ENCODE measurements at regions not wholly inside any gene's neighbourhood (a gene's known extent, or its start where the extent isn't known, plus 50 kb on each side); places are given as distances from the start of the nearest gene placed in this dataset.
"Not testable (repeated sequence)": the region's sequence is repeated elsewhere in the genome, so short reads cannot be mapped to it uniquely, and the experiment has no call there.

DNA sequence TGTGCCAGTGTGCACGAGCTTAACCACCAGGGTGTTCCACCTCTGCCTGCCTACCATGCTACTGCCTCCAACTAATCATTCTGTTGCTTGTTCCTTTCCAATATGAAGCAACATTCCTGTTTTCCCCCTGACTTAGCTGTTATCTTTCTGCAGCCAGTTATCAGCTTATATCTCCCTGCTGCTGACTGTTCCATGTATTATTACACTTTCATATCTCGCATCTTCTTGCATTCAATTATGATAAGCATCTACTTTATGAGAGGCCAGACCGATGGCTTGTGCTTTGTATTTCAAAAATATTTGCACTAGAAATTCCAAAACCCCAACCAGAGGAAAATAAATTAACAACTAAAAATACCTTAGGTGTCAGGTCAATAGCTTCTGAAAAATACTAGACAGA is 394.0 kb upstream of the BRINP1 start:
- no peak for DNase-seq (ENCODE audit: low read depth)

- DNase-seq (ENCODE audit: low read depth): no peak
Observed at GRCh38 chr9:119761812-119762211, 392.6 kb upstream of the BRINP1 start.

- DNase-seq (ENCODE audit: low read depth): no peak
Observed at GRCh38 chr9:119758990-119759389, 389.8 kb upstream of the BRINP1 start.

GRCh38 chr9:119758241-119758640 is 389.0 kb upstream of the BRINP1 start:
- DNase-seq (ENCODE audit: low read depth): no peak

DNA sequence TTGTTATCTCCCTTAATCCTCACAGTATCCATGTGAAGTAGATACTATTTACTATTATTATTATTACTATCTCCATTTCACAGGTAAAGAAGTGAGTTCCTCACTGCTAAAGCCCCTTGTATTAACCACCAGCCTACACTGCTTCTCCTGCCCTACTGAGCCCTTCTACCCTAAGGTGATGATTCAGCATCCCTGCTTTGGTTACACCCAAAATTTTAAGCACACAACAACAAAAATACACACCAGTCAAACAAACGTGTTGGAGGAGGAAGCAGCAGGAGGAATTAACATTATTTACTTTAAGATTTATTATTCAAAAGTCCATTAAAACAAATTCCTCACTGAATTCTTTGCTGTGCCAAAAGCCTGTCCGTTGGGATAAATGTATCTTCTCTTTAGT is 370.2 kb upstream of the BRINP1 start:
- no peak for DNase-seq (ENCODE audit: low read depth)

- no peak for DNase-seq (ENCODE audit: low read depth)
Observed at GRCh38 chr9:119736491-119737454, 367.5 kb upstream of the BRINP1 start.

DNA sequence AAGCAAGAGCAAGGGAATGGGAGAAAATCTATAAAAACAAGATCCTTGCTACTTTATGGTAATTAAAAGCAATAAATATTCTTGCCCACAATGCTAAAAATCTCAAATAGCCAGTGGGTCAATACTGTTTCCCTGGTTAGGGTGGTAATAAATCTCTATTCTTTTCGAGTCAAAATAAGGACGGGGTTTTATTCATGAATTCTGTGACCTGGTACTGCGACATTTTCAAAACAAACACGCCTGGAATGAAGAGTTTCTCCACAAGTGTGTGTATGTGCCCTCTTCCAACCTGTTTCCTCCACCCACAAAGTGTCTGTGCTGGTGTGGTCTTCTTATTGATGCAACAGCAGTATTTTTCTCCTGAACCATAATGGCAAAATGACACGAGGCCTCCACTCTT is 358.8 kb upstream of the BRINP1 start:
- no peak for DNase-seq (ENCODE audit: low read depth)

- DNase-seq (ENCODE audit: low read depth): no peak
Observed at GRCh38 chr9:119726035-119726434, 356.8 kb upstream of the BRINP1 start.

GRCh38 chr9:119722384-119722783 is 353.1 kb upstream of the BRINP1 start:
- no peak for DNase-seq (ENCODE audit: low read depth)

DNA sequence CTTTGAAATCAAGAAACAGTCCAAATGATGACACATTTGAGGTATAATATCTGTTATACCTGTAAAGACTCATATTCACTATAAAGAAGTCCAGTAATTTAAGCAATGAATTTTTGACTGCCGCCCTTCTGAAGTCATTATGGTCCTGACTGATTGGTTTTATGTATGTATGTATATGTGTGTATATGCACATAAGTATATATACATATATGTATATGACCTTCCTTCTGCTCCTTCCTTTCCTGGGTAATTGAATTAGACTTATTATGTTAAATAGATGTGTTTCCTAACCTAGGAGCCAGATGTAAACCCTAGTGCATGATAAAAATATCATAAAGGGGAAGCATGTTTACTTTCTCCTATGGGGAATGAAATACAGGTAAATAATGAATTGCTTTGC is 343.1 kb upstream of the BRINP1 start:
- DNase-seq (ENCODE audit: low read depth): no peak

DNA sequence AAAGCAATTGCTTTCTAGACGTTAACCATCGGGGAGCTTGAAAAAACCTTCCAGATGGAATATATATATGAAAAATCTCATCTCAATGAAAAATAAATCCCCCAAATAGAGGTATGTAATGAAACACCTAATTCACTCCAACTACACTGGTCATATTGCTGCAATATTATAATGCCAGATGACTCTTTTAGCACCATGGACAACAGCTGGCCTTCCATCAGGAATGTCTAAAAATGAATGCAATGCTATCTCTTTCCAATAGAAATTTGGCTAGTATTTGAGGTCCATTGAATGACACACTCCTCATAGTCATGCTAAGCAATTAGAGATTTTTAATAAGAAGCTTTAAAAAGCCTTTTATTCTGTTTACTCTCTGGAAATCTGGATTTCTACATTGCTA is 340.2 kb upstream of the BRINP1 start:
- DNase-seq (ENCODE audit: low read depth): no peak

DNA sequence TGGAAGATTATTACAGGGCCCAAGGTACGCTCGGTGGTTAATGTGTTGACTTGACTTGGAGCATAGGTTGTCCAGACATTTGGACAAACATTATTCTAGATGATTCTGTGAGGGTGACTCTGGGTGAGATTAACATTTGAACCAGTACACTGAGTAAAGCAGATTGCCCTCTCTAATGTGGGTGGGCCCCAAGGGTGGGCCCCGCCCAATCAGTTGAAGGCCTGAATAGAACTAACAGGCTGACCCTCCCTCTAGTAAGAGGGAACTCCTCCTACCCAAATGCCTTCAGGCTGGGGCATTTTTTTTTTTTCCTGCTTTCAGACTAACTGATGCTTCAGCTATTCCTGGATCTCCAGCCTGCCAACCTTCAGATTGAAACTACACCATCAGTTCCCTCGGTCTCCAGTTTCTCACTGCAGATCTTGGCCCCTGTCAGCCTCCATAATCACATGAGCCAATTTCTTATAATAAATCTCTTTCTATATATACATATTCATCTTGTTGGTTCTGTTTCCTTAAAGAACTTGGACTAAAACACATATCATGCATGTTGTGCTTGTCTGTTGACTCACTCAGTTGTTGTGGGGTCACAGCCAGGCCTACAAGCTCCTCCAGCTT is 338.1 kb upstream of the BRINP1 start:
- no peak for DNase-seq (ENCODE audit: low read depth)

DNA sequence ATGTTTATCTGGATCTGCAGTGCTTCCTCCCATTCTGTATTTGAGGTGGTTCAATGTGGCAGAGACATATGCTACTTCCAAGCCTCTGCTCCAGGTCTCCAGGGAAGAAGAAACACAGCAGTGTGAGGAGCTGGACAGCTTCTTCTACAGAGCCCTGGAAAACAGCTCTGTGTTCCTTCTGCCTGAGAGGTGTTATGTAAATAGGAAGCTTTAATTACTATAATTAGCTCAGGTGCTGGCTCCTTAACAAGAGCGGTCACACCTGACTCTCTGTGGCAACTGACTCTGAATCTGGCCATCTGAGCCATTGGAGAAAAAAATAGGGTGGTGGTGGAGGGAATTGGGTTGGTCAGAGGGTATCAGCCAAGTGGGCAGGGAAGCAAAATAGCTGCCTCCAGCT is 332.4 kb upstream of the BRINP1 start:
- no peak for DNase-seq (ENCODE audit: low read depth)

GRCh38 chr9:119698535-119698934 is 329.3 kb upstream of the BRINP1 start:
- no peak for DNase-seq (ENCODE audit: low read depth)

DNA sequence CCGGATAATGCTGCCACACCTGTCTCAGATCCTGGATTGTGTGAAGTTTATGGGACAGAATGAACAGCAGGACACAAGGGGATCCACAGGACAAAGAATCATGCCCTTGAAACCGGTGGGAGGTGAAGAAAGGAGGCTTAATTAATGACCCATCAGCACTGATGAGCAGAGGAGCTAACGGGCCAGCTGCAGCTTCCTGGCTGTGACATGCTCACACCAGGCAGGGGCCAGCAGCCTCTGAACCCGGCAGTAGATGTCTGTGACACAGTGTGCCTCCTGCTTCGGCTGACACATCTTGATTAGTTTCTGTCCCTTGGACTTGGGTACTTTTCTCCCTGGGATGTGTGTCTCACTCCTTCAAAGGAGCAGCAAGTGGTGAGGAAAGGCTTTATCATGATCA is 328.8 kb upstream of the BRINP1 start:
- DNase-seq (ENCODE audit: low read depth): no peak

DNA sequence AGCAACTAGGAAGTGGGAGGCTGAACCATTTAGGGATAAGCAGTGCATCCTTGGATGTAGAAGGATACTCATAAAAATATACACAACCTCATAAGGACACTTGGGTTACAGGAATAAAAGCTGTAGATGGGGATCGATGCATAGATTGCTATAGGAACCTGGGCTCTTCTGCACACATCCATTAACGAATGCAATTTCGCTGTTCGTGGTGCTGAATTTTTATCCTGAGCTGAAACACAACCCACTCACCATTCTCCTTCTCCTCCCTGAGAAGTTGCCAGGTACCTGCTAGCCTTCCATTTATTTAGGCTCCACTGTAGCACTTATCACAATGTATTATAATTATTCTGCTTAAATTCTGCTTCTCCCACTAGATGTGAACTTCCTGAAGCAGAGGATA is 320.6 kb upstream of the BRINP1 start:
- no peak for DNase-seq (ENCODE audit: low read depth)

DNA sequence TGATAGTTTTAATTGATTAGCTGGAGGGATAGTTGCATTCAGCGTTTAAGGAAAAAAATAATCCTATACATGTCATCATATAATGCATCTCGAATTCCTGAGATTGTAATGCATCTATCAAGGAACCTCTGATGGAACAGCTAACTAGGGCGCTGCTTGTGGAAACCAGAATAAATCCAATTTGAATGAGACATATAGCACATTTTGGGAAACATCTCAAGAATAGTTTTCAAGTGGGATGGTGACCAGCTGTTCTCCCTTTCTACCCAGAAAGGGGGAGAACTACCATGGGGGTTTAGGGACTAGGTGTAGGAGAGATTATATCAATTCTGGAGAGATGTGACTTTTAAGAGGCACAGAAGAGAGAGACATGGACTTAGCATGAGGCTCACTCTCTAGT is 319.3 kb upstream of the BRINP1 start:
- no peak for DNase-seq (ENCODE audit: low read depth)

DNA sequence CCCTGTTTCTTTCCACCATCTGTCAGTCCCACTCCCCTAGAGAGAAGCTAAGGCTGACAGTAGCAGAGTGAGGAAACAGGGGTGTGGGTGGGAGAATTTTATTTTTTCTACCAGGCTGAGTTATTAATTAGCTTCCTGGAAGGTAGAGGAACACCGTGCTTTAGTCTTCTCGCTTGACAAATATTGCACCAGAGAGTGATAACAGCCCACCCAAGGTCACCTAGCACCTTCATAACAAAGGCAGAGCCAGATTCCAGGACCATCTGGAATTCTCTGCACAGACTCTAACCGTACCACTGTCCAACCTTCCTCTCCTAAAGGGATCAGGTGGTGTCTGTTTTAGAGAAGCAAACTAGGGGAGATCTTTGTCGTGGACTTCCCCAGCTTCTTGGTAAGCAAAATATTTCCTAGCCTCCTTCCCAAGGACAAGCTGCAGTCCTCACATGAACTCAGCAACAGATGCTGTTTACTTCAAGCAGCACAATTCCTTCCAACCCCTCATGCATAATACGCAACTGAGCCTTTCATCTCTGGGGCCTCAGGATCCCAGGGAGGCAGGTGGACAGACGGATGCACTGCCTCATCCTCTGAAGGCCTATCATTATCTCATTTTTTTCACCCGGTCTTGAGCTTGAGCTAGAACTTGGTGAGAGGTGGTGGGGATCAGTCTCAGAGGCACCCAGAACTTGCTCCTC is 308.7 kb upstream of the BRINP1 start:
- DNase-seq (ENCODE audit: low read depth): no peak

- DNase-seq (ENCODE audit: low read depth): no peak
Observed at GRCh38 chr9:119675951-119676350, 306.7 kb upstream of the BRINP1 start.

- DNase-seq (ENCODE audit: low read depth): not testable (repeated sequence)
Observed at GRCh38 chr9:119672763-119673162, 303.5 kb upstream of the BRINP1 start.

GRCh38 chr9:119667916-119668315 is 298.7 kb upstream of the BRINP1 start:
- DNase-seq (ENCODE audit: low read depth): no peak

- no peak for DNase-seq (ENCODE audit: low read depth)
Observed at GRCh38 chr9:119667163-119667562, 297.9 kb upstream of the BRINP1 start.

GRCh38 chr9:119662329-119662728 is 293.1 kb upstream of the BRINP1 start:
- no peak for DNase-seq (ENCODE audit: low read depth)
